ENCODE measurements at regions not wholly inside any gene's neighbourhood (a gene's known extent, or its start where the extent isn't known, plus 50 kb on each side); places are given as distances from the start of the nearest gene placed in this dataset.

- TF ChIP-seq, protein P1, sequence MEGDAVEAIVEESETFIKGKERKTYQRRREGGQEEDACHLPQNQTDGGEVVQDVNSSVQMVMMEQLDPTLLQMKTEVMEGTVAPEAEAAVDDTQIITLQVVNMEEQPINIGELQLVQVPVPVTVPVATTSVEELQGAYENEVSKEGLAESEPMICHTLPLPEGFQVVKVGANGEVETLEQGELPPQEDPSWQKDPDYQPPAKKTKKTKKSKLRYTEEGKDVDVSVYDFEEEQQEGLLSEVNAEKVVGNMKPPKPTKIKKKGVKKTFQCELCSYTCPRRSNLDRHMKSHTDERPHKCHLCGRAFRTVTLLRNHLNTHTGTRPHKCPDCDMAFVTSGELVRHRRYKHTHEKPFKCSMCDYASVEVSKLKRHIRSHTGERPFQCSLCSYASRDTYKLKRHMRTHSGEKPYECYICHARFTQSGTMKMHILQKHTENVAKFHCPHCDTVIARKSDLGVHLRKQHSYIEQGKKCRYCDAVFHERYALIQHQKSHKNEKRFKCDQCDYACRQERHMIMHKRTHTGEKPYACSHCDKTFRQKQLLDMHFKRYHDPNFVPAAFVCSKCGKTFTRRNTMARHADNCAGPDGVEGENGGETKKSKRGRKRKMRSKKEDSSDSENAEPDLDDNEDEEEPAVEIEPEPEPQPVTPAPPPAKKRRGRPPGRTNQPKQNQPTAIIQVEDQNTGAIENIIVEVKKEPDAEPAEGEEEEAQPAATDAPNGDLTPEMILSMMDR (IDR thresholded peaks at IDR 0.05; ENCODE audit: low read depth, low read length) = no peak
- TF ChIP-seq EZH2phosphoT487 (IDR thresholded peaks at IDR 0.05; ENCODE audit: low read depth) = no peak
Observed at GRCh38 chr5:101531026-101531425, 627.9 kb upstream of the ST8SIA4 start.

Data from OCI-LY3 (cell line).